Breast epithelium (tissue), 3 donors: ENCODE measurements at regions not wholly inside any gene's neighbourhood (a gene's known extent, or its start where the extent isn't known, plus 50 kb on each side); places are given as distances from the start of the nearest gene placed in this dataset.

Source experiments
- POLR2A ChIP-seq: fragments of 450-650 bp; IDR thresholded peaks from one replicate; pipeline ENCODE4 v1.6.1; 2016; ENCODE audit warnings: antibody characterized with exemption, mild to moderate bottlenecking, moderate library complexity
- TF ChIP-seq, protein P1 (sequence below), 3 donors: fragments of 450-650 bp; IDR thresholded peaks; one replicate each; pipeline ENCODE4 v1.5.1; 2016 to 2017; ENCODE audit warnings: antibody characterized with exemption in 3 of 3, mild to moderate bottlenecking in 3 of 3, moderate library complexity in 3 of 3

DNA sequence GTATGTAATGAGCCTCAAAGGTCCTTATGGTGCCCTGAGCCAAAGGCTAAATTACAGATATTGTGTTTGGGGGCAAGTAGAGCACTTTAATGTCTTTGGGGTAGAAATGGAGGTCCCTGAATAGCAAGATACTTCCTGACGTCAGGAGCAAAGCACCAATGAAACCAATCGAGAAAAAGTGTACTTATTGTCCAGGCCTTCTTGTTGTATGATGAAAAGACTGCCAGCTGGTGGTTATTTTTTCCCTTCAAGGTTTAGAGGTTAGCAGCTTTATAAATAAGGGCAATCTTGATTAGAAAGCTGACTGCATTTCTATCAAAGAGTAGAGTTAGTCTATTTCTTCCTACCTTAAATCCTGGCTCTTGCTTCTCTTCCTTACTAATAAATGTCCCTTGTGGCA lies 76.1 kb upstream of the HSF2 start:
- TF ChIP-seq, protein P1, sequence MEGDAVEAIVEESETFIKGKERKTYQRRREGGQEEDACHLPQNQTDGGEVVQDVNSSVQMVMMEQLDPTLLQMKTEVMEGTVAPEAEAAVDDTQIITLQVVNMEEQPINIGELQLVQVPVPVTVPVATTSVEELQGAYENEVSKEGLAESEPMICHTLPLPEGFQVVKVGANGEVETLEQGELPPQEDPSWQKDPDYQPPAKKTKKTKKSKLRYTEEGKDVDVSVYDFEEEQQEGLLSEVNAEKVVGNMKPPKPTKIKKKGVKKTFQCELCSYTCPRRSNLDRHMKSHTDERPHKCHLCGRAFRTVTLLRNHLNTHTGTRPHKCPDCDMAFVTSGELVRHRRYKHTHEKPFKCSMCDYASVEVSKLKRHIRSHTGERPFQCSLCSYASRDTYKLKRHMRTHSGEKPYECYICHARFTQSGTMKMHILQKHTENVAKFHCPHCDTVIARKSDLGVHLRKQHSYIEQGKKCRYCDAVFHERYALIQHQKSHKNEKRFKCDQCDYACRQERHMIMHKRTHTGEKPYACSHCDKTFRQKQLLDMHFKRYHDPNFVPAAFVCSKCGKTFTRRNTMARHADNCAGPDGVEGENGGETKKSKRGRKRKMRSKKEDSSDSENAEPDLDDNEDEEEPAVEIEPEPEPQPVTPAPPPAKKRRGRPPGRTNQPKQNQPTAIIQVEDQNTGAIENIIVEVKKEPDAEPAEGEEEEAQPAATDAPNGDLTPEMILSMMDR (IDR thresholded peaks at IDR 0.05), result no peak
- no peak for TF ChIP-seq POLR2A
